ENCODE measurements at regions not wholly inside any gene's neighbourhood (a gene's known extent, or its start where the extent isn't known, plus 50 kb on each side); places are given as distances from the start of the nearest gene placed in this dataset.

GRCh38 chr18:47397671-47398319 is 146.3 kb upstream of the SKOR2 start:
- no peak for TF ChIP-seq MAX (IDR thresholded peaks at IDR 0.05; ENCODE audit: insufficient read depth, insufficient read length)
- TF ChIP-seq POLR2AphosphoS5 (IDR thresholded peaks at IDR 0.05; ENCODE audit: insufficient read depth, low read depth, low read length): no peak
- no peak for TF ChIP-seq POLR2A (IDR thresholded peaks at IDR 0.05; ENCODE audit: low read depth, low read length)
- no peak for TF ChIP-seq FOS (IDR thresholded peaks at IDR 0.05; ENCODE audit: borderline replicate concordance, insufficient read depth, low read length)
- TF ChIP-seq CTCF (IDR thresholded peaks at IDR 0.05; ENCODE audit: extremely low read depth in 1 of 2, insufficient read depth in 1 of 2, low read depth in 1 of 2, low read length in 2 of 2): peak in 1 of 2 donors; percentile 22
- TF ChIP-seq JUN (IDR thresholded peaks at IDR 0.05; ENCODE audit: borderline replicate concordance, insufficient read depth, insufficient read length, low read depth): no peak
- no peak for TF ChIP-seq EZH2 (IDR thresholded peaks at IDR 0.05; ENCODE audit: borderline replicate concordance, low read depth, low read length, severe bottlenecking)
- DNase-seq (ENCODE audit: low read depth, low spot score) (no peak), FAIRE-seq (no peak)
- ChIA-PET POLR2A (no interaction called here), CTCF (no interaction called here)
- no peak overlapping the region for H3K9ac ChIP-seq (replicated peaks; ENCODE audit: extremely low read depth, insufficient read depth, low read length)
- no peaks in the 10 kb centered on the region for H3K9me3 ChIP-seq (replicated peaks; ENCODE audit: control insufficient read depth, insufficient read depth, low read length)
- H3K36me3 ChIP-seq (ENCODE audit: control insufficient read depth in 2 of 2, extremely low read depth in 1 of 2, insufficient read depth in 2 of 2, low read length in 2 of 2): no peaks in the 10 kb centered on the region
- no peak overlapping the region for H3K27ac ChIP-seq (ENCODE audit: insufficient read depth, low read depth, low read length)
- no peaks in the 10 kb centered on the region for H3K4me1 ChIP-seq (ENCODE audit: control insufficient read depth, extremely low read depth, insufficient read depth, low read length)
- no peak overlapping the region for H2AFZ ChIP-seq (ENCODE audit: low read depth, low read length)
- no peaks in the 10 kb centered on the region for H3K9me1 ChIP-seq (replicated peaks; ENCODE audit: control insufficient read depth, extremely low read depth, insufficient read depth, low read length)
- no TSS peak for BruUV-seq (replicated peaks)
- dilution Hi-C loops (cut with MboI; ENCODE audit: extremely low pct_ligation_motif_present, low sequenced_read_pairs): no loop called here
- no peaks in the 10 kb centered on the region for H4K20me1 ChIP-seq (replicated peaks; ENCODE audit: control insufficient read depth, extremely low read depth, insufficient read depth, low read length)
- no peaks in the 10 kb centered on the region for H3K79me2 ChIP-seq (ENCODE audit: control insufficient read depth, insufficient read depth, low read length)
- intact Hi-C loops (cut with micrococcal nuclease): loop anchor here (1.0 kb wide), 1 partner anchor 352 kb away; no protein-coding TSS in a partner anchor
- no peak overlapping the region for H3K4me2 ChIP-seq (ENCODE audit: insufficient read depth, low read length)
- H3K4me3 ChIP-seq (replicated peaks in 1 of 3; ENCODE audit: insufficient read depth in 1 of 3, low read depth in 1 of 3, low read length in 3 of 3): no peak overlapping the region
- H3K27me3 ChIP-seq (ENCODE audit: control insufficient read depth in 2 of 2, insufficient read depth in 2 of 2, low read length in 2 of 2): no peaks in the 10 kb centered on the region
